DMS 273 treated with DMSO at 0.1 percent for 48 hours (cell line): ENCODE measurements at regions not wholly inside any gene's neighbourhood (a gene's known extent, or its start where the extent isn't known, plus 50 kb on each side); places are given as distances from the start of the nearest gene placed in this dataset.

Experiments
- DNase-seq: peaks from one replicate; lab custom pipeline; 2025; lab: John Stamatoyannopoulos, UW

GRCh38 chr9:85155352-85155751 is 485.8 kb downstream of the NTRK2 start:
- DNase-seq: no peak

GRCh38 chr9:85151741-85152140 is 482.2 kb downstream of the NTRK2 start:
- no peak for DNase-seq

- no peak for DNase-seq
These were observed 481.6 kb downstream of the NTRK2 start for GRCh38 chr9:85151162-85151561.

GRCh38 chr9:85147046-85147640 is 477.6 kb downstream of the NTRK2 start:
- no peak for DNase-seq

- DNase-seq: no peak
These were observed 473.4 kb downstream of the NTRK2 start for GRCh38 chr9:85142968-85143367.

- no peak for DNase-seq
These were observed 473.0 kb downstream of the NTRK2 start for GRCh38 chr9:85142496-85142911.

- no peak for DNase-seq
These were observed 468.2 kb downstream of the NTRK2 start for GRCh38 chr9:85137696-85138095.

- DNase-seq: no peak
These were observed 467.5 kb downstream of the NTRK2 start for GRCh38 chr9:85136987-85137386.

- DNase-seq: no peak
These were observed 467.0 kb downstream of the NTRK2 start for GRCh38 chr9:85136507-85136906.

- no peak for DNase-seq
These were observed 461.2 kb downstream of the NTRK2 start for GRCh38 chr9:85130764-85131163.

GRCh38 chr9:85130260-85130659 is 460.7 kb downstream of the NTRK2 start:
- no peak for DNase-seq

GRCh38 chr9:85129514-85129913 is 460.0 kb downstream of the NTRK2 start:
- DNase-seq: no peak

- DNase-seq: no peak
These were observed 449.6 kb downstream of the NTRK2 start for GRCh38 chr9:85118990-85119755.

GRCh38 chr9:85117831-85118230 is 448.3 kb downstream of the NTRK2 start:
- no peak for DNase-seq

- DNase-seq: no peak
These were observed 445.9 kb downstream of the NTRK2 start for GRCh38 chr9:85115473-85115872.

- no peak for DNase-seq
These were observed 445.3 kb downstream of the NTRK2 start for GRCh38 chr9:85114799-85115198.

- DNase-seq: no peak
These were observed 443.4 kb downstream of the NTRK2 start for GRCh38 chr9:85112933-85113418.

GRCh38 chr9:85112391-85112790 is 442.9 kb downstream of the NTRK2 start:
- no peak for DNase-seq

GRCh38 chr9:85108746-85109145 is 439.2 kb downstream of the NTRK2 start:
- no peak for DNase-seq

GRCh38 chr9:85108229-85108628 is 438.7 kb downstream of the NTRK2 start:
- DNase-seq: no peak

GRCh38 chr9:85089188-85089969 is 419.9 kb downstream of the NTRK2 start:
- DNase-seq: no peak

GRCh38 chr9:85081963-85082362 is 412.4 kb downstream of the NTRK2 start:
- DNase-seq: no peak

GRCh38 chr9:85079349-85079748 is 409.8 kb downstream of the NTRK2 start:
- no peak for DNase-seq
